ENCODE measurements at regions not wholly inside any gene's neighbourhood (a gene's known extent, or its start where the extent isn't known, plus 50 kb on each side); places are given as distances from the start of the nearest gene placed in this dataset.
A peak's percentile ranks its signal among the peaks of the same experiment; 100 is the strongest.

DNA sequence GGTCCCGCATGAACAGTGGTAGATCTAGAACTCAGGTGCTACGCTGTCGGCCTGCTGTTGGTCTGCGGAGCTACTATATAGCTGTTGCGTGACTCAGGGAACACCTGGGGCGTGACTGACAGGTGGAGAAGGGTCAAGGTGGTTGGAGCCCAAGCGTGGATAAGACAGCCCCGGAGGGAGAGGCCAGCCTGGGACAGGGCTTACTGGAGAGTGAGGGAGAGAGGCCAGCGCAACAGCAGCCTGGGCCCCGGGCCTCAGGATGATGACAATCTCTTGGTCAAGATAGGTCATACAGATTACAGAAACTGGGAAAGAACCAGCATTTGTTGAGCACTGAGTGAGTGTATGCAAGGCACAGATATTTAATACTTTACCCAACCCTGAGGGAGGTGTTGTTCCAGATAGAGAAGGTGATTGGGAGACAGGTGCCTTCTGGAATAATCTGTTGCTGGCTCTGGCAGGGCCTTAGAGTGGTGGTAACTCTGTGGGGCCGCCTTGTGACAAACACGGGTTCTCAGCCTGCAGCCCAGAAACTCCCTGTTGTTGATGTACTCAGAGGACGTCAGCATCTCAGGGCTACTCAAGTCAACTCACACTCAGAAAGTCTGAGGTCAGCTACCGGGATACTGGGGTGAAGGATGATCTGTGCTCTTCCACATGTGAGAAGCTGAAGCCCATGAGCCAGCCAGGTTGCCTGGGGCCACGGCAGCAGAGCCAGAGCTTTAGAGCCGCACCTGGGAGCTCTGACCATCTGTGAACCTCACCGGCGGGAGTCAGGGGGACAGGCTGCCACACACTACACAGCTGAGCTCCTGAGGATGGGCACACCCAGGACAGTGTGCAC is 265.4 kb upstream of the HES1 start:
- Histone ChIP-seq H2AFZ (peak overlapping the region; percentile 14), H3K9me3 (ENCODE audit: control insufficient read depth, low read length) (no peaks in the 10 kb centered on the region), H3K27me3 (ENCODE audit: control insufficient read depth, insufficient read depth, low read length) (no peaks in the 10 kb centered on the region), H3K79me2 (no peaks in the 10 kb centered on the region), H3K4me2 (ENCODE audit: low read length) (no peak overlapping the region), H3K4me1 (peaks cover 17% of the 10 kb centered on the region), H3K27ac (no peak overlapping the region), H3K4me3 (ENCODE audit: low read depth, low read length) (no peak overlapping the region), H3K9ac (no peak overlapping the region), H3K36me3 (ENCODE audit: control insufficient read depth, insufficient read depth, low read length) (no peaks in the 10 kb centered on the region)
- TF ChIP-seq, protein P1, sequence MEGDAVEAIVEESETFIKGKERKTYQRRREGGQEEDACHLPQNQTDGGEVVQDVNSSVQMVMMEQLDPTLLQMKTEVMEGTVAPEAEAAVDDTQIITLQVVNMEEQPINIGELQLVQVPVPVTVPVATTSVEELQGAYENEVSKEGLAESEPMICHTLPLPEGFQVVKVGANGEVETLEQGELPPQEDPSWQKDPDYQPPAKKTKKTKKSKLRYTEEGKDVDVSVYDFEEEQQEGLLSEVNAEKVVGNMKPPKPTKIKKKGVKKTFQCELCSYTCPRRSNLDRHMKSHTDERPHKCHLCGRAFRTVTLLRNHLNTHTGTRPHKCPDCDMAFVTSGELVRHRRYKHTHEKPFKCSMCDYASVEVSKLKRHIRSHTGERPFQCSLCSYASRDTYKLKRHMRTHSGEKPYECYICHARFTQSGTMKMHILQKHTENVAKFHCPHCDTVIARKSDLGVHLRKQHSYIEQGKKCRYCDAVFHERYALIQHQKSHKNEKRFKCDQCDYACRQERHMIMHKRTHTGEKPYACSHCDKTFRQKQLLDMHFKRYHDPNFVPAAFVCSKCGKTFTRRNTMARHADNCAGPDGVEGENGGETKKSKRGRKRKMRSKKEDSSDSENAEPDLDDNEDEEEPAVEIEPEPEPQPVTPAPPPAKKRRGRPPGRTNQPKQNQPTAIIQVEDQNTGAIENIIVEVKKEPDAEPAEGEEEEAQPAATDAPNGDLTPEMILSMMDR (IDR thresholded peaks at IDR 0.05): no peak

DNA sequence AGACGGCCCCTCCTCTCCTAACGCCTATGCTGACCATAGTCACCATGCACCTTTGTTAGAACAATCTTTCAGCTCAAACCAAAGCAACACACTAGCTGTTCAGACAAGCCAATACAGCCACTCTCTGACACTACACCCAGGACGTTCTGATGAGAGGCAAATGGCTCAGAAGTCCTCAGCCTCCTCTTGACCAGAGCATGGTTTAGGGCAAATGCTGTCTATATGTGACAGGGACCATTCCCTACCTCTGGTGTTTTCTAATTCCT is 264.8 kb upstream of the HES1 start:
- Histone ChIP-seq H3K79me2 (no peaks in the 10 kb centered on the region), H3K9ac (no peak overlapping the region), H3K27ac (no peak overlapping the region), H3K9me3 (ENCODE audit: control insufficient read depth, low read length) (no peaks in the 10 kb centered on the region), H3K36me3 (ENCODE audit: control insufficient read depth, insufficient read depth, low read length) (no peaks in the 10 kb centered on the region), H3K4me3 (ENCODE audit: low read depth, low read length) (no peak overlapping the region), H3K4me1 (peaks cover 17% of the 10 kb centered on the region), H3K27me3 (ENCODE audit: control insufficient read depth, insufficient read depth, low read length) (no peaks in the 10 kb centered on the region), H3K4me2 (ENCODE audit: low read length) (no peak overlapping the region), H2AFZ (no peak overlapping the region)
- TF ChIP-seq, protein P1 (IDR thresholded peaks at IDR 0.05): no peak

DNA sequence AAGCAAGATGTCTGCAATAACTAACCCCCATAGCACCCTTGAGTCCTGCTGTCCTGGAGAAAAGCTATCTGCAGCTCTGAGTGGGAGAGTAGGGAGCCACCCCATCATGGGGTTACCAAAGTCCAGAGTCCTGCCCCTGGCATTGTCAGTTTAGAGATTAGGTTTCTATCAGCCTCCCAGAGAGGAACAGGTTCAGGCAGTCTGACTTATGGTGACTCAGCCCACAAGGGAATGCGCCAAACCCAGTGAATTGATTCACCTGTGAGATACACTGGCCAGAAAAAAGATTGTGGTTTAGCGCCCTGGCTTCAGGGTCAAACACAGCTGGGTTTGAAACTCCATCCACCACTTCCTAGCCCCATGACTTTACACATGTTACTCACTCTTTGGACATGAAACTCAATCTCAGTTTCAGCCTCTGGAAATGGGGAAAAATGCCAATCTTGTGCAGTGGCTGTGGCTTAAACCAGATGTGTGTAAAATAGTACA is 263.6 kb upstream of the HES1 start:
- no peaks in the 10 kb centered on the region for H3K27me3 ChIP-seq (ENCODE audit: control insufficient read depth, insufficient read depth, low read length)
- H2AFZ ChIP-seq: no peak overlapping the region
- TF ChIP-seq, protein P1 (IDR thresholded peaks at IDR 0.05): no peak
- H3K9me3 ChIP-seq (ENCODE audit: control insufficient read depth, low read length): no peaks in the 10 kb centered on the region
- no peak overlapping the region for H3K4me3 ChIP-seq (ENCODE audit: low read depth, low read length)
- no peaks in the 10 kb centered on the region for H3K79me2 ChIP-seq
- H3K9ac ChIP-seq: no peak overlapping the region
- peaks cover 17% of the 10 kb centered on the region for H3K4me1 ChIP-seq
- H3K36me3 ChIP-seq (ENCODE audit: control insufficient read depth, insufficient read depth, low read length): no peaks in the 10 kb centered on the region
- peak overlapping the region; percentile 0 for H3K4me2 ChIP-seq (ENCODE audit: low read length)
- no peak overlapping the region for H3K27ac ChIP-seq

DNA sequence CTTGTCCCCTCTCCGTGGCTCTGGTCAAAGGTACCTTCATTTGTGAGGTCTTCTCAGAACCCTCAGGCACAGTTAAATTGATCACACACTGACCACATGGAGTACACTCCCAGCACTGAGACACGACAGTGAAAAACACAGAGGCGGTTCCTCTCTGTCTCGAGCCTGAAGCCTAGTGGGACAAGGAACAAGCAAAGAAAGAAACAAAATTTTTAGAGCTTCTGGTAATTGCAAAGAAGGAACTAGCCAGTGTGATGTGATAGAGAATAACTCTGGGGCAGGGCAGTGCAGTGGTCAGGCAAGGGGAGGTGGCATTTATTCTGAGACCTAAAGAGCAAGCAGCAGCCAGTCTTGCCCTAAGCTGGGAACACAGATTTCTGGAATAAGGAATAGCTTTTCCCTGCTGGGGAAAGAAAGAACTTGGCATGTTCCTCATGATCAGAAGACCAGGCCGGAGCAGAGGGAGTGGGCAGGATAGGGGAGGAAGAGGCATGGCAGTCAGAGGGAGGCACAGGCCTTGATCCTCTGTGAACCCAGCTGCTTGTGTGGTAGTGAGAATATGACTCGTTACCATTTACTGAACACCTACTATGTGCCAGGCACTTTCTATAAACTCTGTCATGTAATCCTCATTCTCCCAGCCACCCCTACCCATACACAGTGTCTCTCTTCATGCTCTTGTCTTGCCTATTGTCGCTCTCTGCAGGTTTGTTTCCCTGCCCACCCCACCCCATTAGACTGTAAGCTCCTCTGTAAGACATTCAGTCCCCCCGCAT is 262.3 kb upstream of the HES1 start:
- H3K27ac ChIP-seq: no peak overlapping the region
- TF ChIP-seq, protein P1 (IDR thresholded peaks at IDR 0.05): no peak
- no peak overlapping the region for H3K9ac ChIP-seq

More for the DNA sequence above, 262.3 kb upstream of the HES1 start:
- Histone ChIP-seq H3K4me1 (peaks cover 17% of the 10 kb centered on the region), H2AFZ (no peak overlapping the region), H3K9me3 (ENCODE audit: control insufficient read depth, low read length) (no peaks in the 10 kb centered on the region), H3K4me3 (ENCODE audit: low read depth, low read length) (no peak overlapping the region), H3K27me3 (ENCODE audit: control insufficient read depth, insufficient read depth, low read length) (no peaks in the 10 kb centered on the region), H3K4me2 (ENCODE audit: low read length) (no peak overlapping the region), H3K79me2 (no peaks in the 10 kb centered on the region), H3K36me3 (ENCODE audit: control insufficient read depth, insufficient read depth, low read length) (no peaks in the 10 kb centered on the region)
